SK-N-SH (cell line): ENCODE measurements at regions not wholly inside any gene's neighbourhood (a gene's known extent, or its start where the extent isn't known, plus 50 kb on each side); places are given as distances from the start of the nearest gene placed in this dataset.

Experiments used
- CTCF ChIP-seq: fragments of 200-600 bp; sonication (generic); IDR thresholded peaks from 2 replicates; pipeline ENCODE4 v1.6.1; 2017; ENCODE audit warnings: antibody characterized with exemption, mild to moderate bottlenecking, moderate library complexity
- EP300 ChIP-seq, 2 experiments: IDR thresholded peaks; 2 replicates each; pipeline versions ENCODE4 v1.4.0 to v1.6.1; 2012; ENCODE audit warnings: borderline replicate concordance in 1 of 2, low read depth in 1 of 2, low read length in 1 of 2
- FOXM1 ChIP-seq: IDR thresholded peaks from 2 replicates; pipeline ENCODE4 v1.4.0; 2012; ENCODE audit warnings: low read depth, mild to moderate bottlenecking
- MXI1 ChIP-seq: IDR thresholded peaks from 2 replicates; pipeline ENCODE4 v1.6.1; 2012; ENCODE audit warnings: mild to moderate bottlenecking, low read depth, low read length, improper control_type of control experiment
- RAD21 ChIP-seq: IDR thresholded peaks from 2 replicates; pipeline ENCODE4 v1.6.1; 2012; ENCODE audit warnings: mild to moderate bottlenecking, low read length
- TEAD4 ChIP-seq: IDR thresholded peaks from 2 replicates; pipeline ENCODE4 v1.4.0; 2012; ENCODE audit warnings: mild to moderate bottlenecking, borderline replicate concordance; ENCODE audit not compliant: insufficient read depth
- USF2 ChIP-seq: fragments of 150-350 bp; IDR thresholded peaks from 2 replicates; pipeline ENCODE4 v1.6.1; 2017; ENCODE audit warnings: antibody characterized with exemption, low read length, low read depth, borderline replicate concordance
- YY1 ChIP-seq: IDR thresholded peaks from 2 replicates; pipeline ENCODE4 v1.4.0; 2012; ENCODE audit warnings: low read depth, mild to moderate bottlenecking

- no peak for TF ChIP-seq CTCF
- TF ChIP-seq USF2, result no peak
- TF ChIP-seq RAD21, result no peak
- no peak for TF ChIP-seq FOXM1
- TF ChIP-seq TEAD4, result no peak
- TF ChIP-seq YY1, result no peak
- peak in 1 of 2 experiments; percentile 21; a peak in 1 of 4 replicates for TF ChIP-seq EP300 (IDR thresholded peaks at IDR 0.05; ENCODE audit: borderline replicate concordance in 1 of 2, low read depth in 1 of 2, low read length in 1 of 2)
- TF ChIP-seq MXI1, result no peak
Measured at GRCh38 chr3:20576228-20576627, 390.2 kb upstream of the SGO1 start.
